LNCAP (cell line): ENCODE measurements at regions not wholly inside any gene's neighbourhood (a gene's known extent, or its start where the extent isn't known, plus 50 kb on each side); places are given as distances from the start of the nearest gene placed in this dataset.

Experiments used
- TF ChIP-seq, protein P1 (sequence below): fragments of 450-650 bp; IDR thresholded peaks from 2 replicates; pipeline ENCODE4 v1.5.1; 2017; ENCODE audit warnings: mild to moderate bottlenecking

DNA sequence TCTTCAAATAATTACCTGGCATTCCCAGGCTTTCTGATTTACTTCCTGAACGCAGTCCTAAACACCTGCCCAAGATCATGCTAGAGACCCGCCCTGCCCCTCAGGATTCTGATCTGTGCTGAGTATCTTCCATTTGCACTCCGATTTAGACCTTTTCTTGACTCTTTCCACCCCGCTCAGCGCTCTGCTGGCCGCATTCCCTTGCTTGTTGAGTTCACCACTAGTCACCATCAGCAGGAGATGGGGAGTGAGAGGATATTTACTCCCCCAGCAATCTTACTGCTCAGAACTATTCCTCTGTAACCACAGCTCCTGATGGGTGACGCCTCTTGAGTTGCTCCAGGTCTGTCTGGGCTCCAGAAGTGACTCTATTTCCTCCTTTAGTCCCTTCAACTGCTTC, 419.4 kb upstream of the MIR17HG start:
- TF ChIP-seq, protein P1, sequence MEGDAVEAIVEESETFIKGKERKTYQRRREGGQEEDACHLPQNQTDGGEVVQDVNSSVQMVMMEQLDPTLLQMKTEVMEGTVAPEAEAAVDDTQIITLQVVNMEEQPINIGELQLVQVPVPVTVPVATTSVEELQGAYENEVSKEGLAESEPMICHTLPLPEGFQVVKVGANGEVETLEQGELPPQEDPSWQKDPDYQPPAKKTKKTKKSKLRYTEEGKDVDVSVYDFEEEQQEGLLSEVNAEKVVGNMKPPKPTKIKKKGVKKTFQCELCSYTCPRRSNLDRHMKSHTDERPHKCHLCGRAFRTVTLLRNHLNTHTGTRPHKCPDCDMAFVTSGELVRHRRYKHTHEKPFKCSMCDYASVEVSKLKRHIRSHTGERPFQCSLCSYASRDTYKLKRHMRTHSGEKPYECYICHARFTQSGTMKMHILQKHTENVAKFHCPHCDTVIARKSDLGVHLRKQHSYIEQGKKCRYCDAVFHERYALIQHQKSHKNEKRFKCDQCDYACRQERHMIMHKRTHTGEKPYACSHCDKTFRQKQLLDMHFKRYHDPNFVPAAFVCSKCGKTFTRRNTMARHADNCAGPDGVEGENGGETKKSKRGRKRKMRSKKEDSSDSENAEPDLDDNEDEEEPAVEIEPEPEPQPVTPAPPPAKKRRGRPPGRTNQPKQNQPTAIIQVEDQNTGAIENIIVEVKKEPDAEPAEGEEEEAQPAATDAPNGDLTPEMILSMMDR, result no peak

- TF ChIP-seq, protein P1, result no peak
These were observed 414.2 kb upstream of the MIR17HG start for GRCh38 chr13:90933097-90933826.

GRCh38 chr13:90934741-90935140, 412.7 kb upstream of the MIR17HG start:
- TF ChIP-seq, protein P1, result no peak

DNA sequence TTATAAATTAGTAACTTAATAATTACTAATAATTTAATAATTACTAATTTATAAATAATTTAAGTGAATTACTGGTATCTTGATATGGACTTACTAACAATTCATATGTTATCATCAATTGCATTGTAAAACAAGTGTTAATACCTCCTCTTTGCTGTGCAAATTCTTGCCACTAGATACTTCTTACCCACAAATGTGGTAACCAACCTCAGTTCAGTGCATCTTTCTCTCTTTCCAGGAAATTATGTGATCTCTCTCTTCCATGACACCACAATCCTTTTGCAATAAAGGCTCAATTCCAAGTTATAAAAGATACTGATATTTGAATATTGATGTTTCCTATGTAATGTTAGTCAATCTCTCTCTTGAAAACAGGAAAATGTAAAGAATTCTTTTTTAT, 408.6 kb upstream of the MIR17HG start:
- TF ChIP-seq, protein P1, result no peak

GRCh38 chr13:90943946-90944345, 403.5 kb upstream of the MIR17HG start:
- TF ChIP-seq, protein P1, result no peak

GRCh38 chr13:90947976-90948375, 399.5 kb upstream of the MIR17HG start:
- TF ChIP-seq, protein P1, result no peak

DNA sequence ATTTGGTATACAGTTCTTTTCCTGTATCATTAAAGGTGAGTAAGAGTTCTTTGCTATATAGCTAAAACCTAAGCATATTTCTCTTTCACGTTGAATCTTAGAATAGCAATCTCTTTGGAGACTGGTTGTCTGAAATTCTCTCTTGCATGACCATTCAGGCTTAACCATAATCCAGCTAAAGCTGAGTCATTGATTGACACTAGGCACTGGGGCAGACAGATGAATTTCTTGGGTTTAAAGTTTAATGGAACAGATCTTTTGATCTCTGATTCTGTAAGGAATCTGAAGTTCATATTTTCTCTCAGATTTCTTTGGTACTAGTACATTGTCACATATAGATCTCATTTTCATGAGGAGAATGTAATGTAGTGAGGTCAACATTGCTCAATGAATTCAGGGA, 397.3 kb upstream of the MIR17HG start:
- TF ChIP-seq, protein P1, result no peak

- TF ChIP-seq, protein P1, result no peak
These were observed 395.8 kb upstream of the MIR17HG start for GRCh38 chr13:90951663-90952062.
